ENCODE measurements at regions not wholly inside any gene's neighbourhood (a gene's known extent, or its start where the extent isn't known, plus 50 kb on each side); places are given as distances from the start of the nearest gene placed in this dataset.

- TF ChIP-seq CTCF (IDR thresholded peaks at IDR 0.05) (no peak), EZH2 (IDR thresholded peaks at IDR 0.05) (no peak), EZH2phosphoT487 (IDR thresholded peaks at IDR 0.05) (no peak)
These were observed 90.4 kb upstream of the CLPB start for GRCh38 chr11:72524711-72525110.

All from neural progenitor cell (in vitro differentiated cells).